SK-N-SH treated with all-trans-retinoic acid at 6 μM for 48 hours (cell line): ENCODE measurements at regions not wholly inside any gene's neighbourhood (a gene's known extent, or its start where the extent isn't known, plus 50 kb on each side); places are given as distances from the start of the nearest gene placed in this dataset.

Experiments
- ATAC-seq: fragments of 200-7000 bp; cut with Tn5 transposase; 3 replicates; pipeline ENCODE4 v1.9.1; 2020; ENCODE audit warnings: mild to moderate bottlenecking, moderate library complexity
- ARNTL ChIP-seq: fragments of 450-650 bp; formaldehyde crosslinking; IDR thresholded peaks from 2 replicates; pipeline ENCODE4 v1.5.0; 2020; ENCODE audit warnings: low read depth, mild to moderate bottlenecking, moderate library complexity, borderline replicate concordance
- CSDC2 ChIP-seq: fragments of 250-450 bp; sonication (Bioruptor Pico); IDR thresholded peaks from 2 replicates; pipeline ENCODE4 v1.5.0; 2020; ENCODE audit warnings: mild to moderate bottlenecking, moderate library complexity
- ESRRG ChIP-seq: fragments of 250-450 bp; sonication (Bioruptor Pico); IDR thresholded peaks from 2 replicates; pipeline ENCODE4 v1.6.1; 2021; ENCODE audit warnings: mild to moderate bottlenecking
- GLIS3 ChIP-seq: fragments of 250-450 bp; sonication (Bioruptor Pico); IDR thresholded peaks from 2 replicates; pipeline ENCODE4 v1.5.0; 2020; ENCODE audit warnings: mild to moderate bottlenecking, moderate library complexity
- ISL1 ChIP-seq: fragments of 250-450 bp; sonication (Bioruptor Pico); IDR thresholded peaks from 2 replicates; pipeline ENCODE4 v2.1.2; 2022; ENCODE audit warnings: mild to moderate bottlenecking, moderate library complexity
- OSR1 ChIP-seq: fragments of 250-450 bp; sonication (Bioruptor Pico); IDR thresholded peaks from 2 replicates; pipeline ENCODE4 v1.8.0; 2022; ENCODE audit warnings: moderate library complexity, mild to moderate bottlenecking, inconsistent platforms
- PPARA ChIP-seq: fragments of 250-450 bp; sonication (Bioruptor Pico); IDR thresholded peaks from 2 replicates; pipeline ENCODE4 v1.5.0; 2020; ENCODE audit warnings: mild to moderate bottlenecking, borderline replicate concordance
- RARB ChIP-seq: fragments of 250-450 bp; sonication (Bioruptor Pico); IDR thresholded peaks from 2 replicates; pipeline ENCODE4 v1.8.0; 2021; ENCODE audit warnings: mild to moderate bottlenecking, moderate library complexity
- SNAI2 ChIP-seq: fragments of 250-450 bp; sonication (Bioruptor Pico); IDR thresholded peaks from 2 replicates; pipeline ENCODE4 v1.5.0; 2020; ENCODE audit warnings: mild to moderate bottlenecking, moderate library complexity
- TCF4 ChIP-seq: fragments of 250-450 bp; sonication (Bioruptor Pico); IDR thresholded peaks from 2 replicates; pipeline ENCODE4 v1.8.0; 2021; ENCODE audit warnings: mild to moderate bottlenecking, moderate library complexity, borderline replicate concordance
- TOX ChIP-seq: fragments of 250-450 bp; sonication (Bioruptor Pico); IDR thresholded peaks from 2 replicates; pipeline ENCODE4 v1.8.0; 2021; ENCODE audit warnings: mild to moderate bottlenecking, moderate library complexity, borderline replicate concordance
- ZC3H10 ChIP-seq: fragments of 250-450 bp; sonication (Bioruptor Pico); IDR thresholded peaks from 2 replicates; pipeline ENCODE4 v1.5.1; 2021; ENCODE audit warnings: mild to moderate bottlenecking, moderate library complexity
- ZFP3 ChIP-seq: fragments of 250-450 bp; sonication (Bioruptor Pico); IDR thresholded peaks from 2 replicates; pipeline ENCODE4 v1.5.0; 2020; ENCODE audit warnings: mild to moderate bottlenecking, moderate library complexity
- ZFP30 ChIP-seq: fragments of 450-650 bp; formaldehyde crosslinking; IDR thresholded peaks from 2 replicates; pipeline ENCODE4 v1.5.0; 2022; ENCODE audit warnings: mild to moderate bottlenecking, moderate library complexity
- ZNF565 ChIP-seq: fragments of 450-650 bp; formaldehyde crosslinking; conservative IDR thresholded peaks from 2 replicates; pipeline ENCODE4 v1.5.0; 2020; ENCODE audit warnings: low read depth, mild to moderate bottlenecking, moderate library complexity
- ZNF70 ChIP-seq: fragments of 450-650 bp; formaldehyde crosslinking; IDR thresholded peaks from 2 replicates; pipeline ENCODE4 v1.5.0; 2020; ENCODE audit warnings: mild to moderate bottlenecking, moderate library complexity
- ZNF8 ChIP-seq: fragments of 450-650 bp; formaldehyde crosslinking; IDR thresholded peaks from 2 replicates; pipeline ENCODE4 v1.5.0; 2020; ENCODE audit warnings: mild to moderate bottlenecking, moderate library complexity
- TF ChIP-seq, protein P1 (sequence below): fragments of 250-450 bp; sonication (Bioruptor Pico); IDR thresholded peaks from 2 replicates; pipeline ENCODE4 v1.5.0; 2020; ENCODE audit warnings: mild to moderate bottlenecking, moderate library complexity
- TF ChIP-seq, protein P2 (sequence below): fragments of 250-450 bp; sonication (Bioruptor Pico); IDR thresholded peaks from 2 replicates; pipeline ENCODE4 v1.8.0; 2021; ENCODE audit warnings: low read depth, mild to moderate bottlenecking, moderate library complexity, borderline replicate concordance
- TF ChIP-seq, protein P3 (sequence below): fragments of 250-450 bp; sonication (Bioruptor Pico); IDR thresholded peaks from 2 replicates; pipeline ENCODE4 v1.5.1; 2021; ENCODE audit warnings: mild to moderate bottlenecking, moderate library complexity

DNA sequence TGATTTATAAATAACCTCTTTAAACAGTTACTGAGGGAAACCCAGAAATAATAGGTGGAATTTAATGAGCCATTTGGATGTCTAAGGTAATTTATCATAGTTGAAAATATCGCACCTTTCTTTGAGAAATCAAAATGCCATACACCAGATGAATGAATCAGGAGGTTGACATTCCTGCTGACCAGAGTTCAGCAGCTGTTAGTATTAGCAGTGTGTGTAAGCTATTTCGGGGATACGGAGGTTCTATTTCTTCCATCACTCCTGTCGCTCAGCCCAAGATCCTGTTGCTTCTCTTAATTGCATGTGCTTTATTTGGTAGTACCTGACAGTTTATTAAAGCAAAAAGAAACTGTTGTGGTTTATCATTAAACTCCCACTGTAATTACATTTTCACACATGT is 67.1 kb downstream of the HDGFL1 start (continued):
- no peak for TF ChIP-seq OSR1 (CRISPR knock-in tag)
- no peak for TF ChIP-seq ZC3H10 (CRISPR knock-in tag)
- no peak for TF ChIP-seq ISL1

DNA sequence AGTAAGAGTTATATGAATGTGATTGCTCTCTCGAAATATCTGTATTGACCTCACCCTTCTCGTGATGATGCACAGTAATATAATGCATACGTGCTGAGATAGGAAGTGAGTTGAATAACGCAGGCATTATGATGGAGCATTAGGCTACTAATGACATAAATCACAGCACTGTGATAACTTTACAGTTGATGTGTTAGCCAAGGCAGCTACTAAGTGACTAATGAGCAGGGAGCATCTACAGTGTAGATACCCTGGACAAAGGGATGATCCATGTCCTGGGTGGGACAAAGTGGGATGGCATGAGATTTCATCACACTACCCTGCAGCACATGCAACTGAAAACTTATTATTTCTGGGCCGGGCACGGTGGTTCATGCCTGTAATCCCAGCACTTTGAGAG is 68.4 kb downstream of the HDGFL1 start:
- ATAC-seq = no peak
- TF ChIP-seq ARNTL (no peak), TOX (CRISPR knock-in tag) (no peak), SNAI2 (CRISPR knock-in tag) (no peak), ISL1 (no peak), GLIS3 (CRISPR knock-in tag) (no peak), ZNF8 (no peak), ZNF565 (CRISPR knock-in tag) (no peak), ZFP3 (CRISPR knock-in tag) (no peak), ZNF70 (CRISPR knock-in tag) (no peak)

DNA sequence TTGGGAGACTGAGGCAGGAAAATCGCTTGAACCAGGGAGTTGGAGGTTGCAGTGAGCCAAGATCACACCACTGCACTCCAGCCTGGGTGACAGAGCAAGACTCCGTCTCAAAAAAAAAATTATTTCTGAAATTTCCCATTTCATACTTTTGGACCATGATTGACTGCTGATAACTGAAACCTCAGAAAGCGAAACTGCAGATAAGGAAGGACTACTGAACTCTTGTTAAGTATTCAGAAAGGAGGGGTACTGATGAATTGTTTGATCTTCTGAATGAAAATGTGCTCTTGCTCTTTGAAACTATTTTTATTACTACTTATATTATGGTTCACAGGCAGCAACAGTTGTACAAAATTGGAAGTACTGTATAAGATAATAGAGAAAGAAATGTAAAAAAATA is 69.0 kb downstream of the HDGFL1 start:
- TF ChIP-seq ZFP30 (no peak), ESRRG (CRISPR knock-in tag) (no peak), TCF4 (CRISPR knock-in tag) (no peak), RARB (CRISPR knock-in tag) (no peak), GLIS3 (CRISPR knock-in tag) (no peak), ZC3H10 (CRISPR knock-in tag) (no peak), ZNF565 (CRISPR knock-in tag) (no peak), CSDC2 (no peak), SNAI2 (CRISPR knock-in tag) (no peak), ARNTL (no peak), OSR1 (CRISPR knock-in tag) (no peak)
- TF ChIP-seq, protein P1, sequence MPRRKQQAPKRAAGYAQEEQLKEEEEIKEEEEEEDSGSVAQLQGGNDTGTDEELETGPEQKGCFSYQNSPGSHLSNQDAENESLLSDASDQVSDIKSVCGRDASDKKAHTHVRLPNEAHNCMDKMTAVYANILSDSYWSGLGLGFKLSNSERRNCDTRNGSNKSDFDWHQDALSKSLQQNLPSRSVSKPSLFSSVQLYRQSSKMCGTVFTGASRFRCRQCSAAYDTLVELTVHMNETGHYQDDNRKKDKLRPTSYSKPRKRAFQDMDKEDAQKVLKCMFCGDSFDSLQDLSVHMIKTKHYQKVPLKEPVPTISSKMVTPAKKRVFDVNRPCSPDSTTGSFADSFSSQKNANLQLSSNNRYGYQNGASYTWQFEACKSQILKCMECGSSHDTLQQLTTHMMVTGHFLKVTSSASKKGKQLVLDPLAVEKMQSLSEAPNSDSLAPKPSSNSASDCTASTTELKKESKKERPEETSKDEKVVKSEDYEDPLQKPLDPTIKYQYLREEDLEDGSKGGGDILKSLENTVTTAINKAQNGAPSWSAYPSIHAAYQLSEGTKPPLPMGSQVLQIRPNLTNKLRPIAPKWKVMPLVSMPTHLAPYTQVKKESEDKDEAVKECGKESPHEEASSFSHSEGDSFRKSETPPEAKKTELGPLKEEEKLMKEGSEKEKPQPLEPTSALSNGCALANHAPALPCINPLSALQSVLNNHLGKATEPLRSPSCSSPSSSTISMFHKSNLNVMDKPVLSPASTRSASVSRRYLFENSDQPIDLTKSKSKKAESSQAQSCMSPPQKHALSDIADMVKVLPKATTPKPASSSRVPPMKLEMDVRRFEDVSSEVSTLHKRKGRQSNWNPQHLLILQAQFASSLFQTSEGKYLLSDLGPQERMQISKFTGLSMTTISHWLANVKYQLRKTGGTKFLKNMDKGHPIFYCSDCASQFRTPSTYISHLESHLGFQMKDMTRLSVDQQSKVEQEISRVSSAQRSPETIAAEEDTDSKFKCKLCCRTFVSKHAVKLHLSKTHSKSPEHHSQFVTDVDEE = no peak
- TF ChIP-seq, protein P2, sequence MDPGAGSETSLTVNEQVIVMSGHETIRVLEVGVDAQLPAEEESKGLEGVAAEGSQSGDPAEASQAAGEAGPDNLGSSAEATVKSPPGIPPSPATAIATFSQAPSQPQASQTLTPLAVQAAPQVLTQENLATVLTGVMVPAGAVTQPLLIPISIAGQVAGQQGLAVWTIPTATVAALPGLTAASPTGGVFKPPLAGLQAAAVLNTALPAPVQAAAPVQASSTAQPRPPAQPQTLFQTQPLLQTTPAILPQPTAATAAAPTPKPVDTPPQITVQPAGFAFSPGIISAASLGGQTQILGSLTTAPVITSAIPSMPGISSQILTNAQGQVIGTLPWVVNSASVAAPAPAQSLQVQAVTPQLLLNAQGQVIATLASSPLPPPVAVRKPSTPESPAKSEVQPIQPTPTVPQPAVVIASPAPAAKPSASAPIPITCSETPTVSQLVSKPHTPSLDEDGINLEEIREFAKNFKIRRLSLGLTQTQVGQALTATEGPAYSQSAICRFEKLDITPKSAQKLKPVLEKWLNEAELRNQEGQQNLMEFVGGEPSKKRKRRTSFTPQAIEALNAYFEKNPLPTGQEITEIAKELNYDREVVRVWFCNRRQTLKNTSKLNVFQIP (CRISPR knock-in tag) = no peak
- TF ChIP-seq, protein P3, sequence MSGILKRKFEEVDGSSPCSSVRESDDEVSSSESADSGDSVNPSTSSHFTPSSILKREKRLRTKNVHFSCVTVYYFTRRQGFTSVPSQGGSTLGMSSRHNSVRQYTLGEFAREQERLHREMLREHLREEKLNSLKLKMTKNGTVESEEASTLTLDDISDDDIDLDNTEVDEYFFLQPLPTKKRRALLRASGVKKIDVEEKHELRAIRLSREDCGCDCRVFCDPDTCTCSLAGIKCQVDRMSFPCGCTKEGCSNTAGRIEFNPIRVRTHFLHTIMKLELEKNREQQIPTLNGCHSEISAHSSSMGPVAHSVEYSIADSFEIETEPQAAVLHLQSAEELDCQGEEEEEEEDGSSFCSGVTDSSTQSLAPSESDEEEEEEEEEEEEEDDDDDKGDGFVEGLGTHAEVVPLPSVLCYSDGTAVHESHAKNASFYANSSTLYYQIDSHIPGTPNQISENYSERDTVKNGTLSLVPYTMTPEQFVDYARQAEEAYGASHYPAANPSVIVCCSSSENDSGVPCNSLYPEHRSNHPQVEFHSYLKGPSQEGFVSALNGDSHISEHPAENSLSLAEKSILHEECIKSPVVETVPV (CRISPR knock-in tag) = no peak
- TF ChIP-seq, all 23 proteins: peak for 0
- no peak for ATAC-seq

DNA sequence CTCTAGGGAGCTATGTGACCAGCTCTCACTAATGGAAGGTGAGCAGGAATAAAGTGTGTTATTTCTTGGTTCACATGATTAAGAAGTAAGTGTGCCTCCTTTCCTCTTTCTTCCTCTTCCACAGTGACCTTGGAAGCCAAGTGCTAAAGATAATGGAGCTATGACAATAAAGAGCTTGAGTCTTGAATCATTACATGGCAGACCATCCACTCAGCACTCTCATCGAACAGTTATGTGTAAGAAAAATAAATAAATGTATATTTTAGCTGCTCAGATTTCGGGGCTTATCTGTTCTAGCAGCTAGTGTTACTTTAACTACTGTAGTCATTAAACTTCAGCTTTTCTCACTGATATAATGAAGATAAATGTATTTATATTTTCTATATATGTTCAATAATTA is 72.9 kb downstream of the HDGFL1 start:
- ATAC-seq = no peak
- TF ChIP-seq, protein P2 (CRISPR knock-in tag) = no peak
- no peak for TF ChIP-seq ZC3H10 (CRISPR knock-in tag)
- TF ChIP-seq, protein P3 (CRISPR knock-in tag) = no peak
- no peak for TF ChIP-seq PPARA (CRISPR knock-in tag)
